K562 (cell line): ENCODE measurements at regions not wholly inside any gene's neighbourhood (a gene's known extent, or its start where the extent isn't known, plus 50 kb on each side); places are given as distances from the start of the nearest gene placed in this dataset.
"Not testable (repeated sequence)": the region's sequence is repeated elsewhere in the genome, so short reads cannot be mapped to it uniquely, and the experiment has no call there.

Experiments used
- ATAC-seq: fragments of 200-7000 bp; cut with Tn5 transposase; 3 replicates; pipeline ENCODE4 v1.9.1; 2020; ENCODE audit warnings: moderate library complexity
- BruUV-seq: library from RNA; stranded (reverse); fragments of 400-500 nt; replicated peaks from 2 replicates; lab custom pipeline; 2021; lab: Mats Ljungman, UMichigan
- CTCF ChIA-PET: fragments of 300-600 bp; formaldehyde crosslinking; extraction: SDS; loops from one replicate; lab custom pipeline; 2021; ENCODE audit warnings: low intra/inter-chr PET ratio; lab: Yijun Ruan, JAX
- POLR2A ChIA-PET: fragments of 300-600, 350-650 bp; sonication (Branson Sonifier 250); formaldehyde crosslinking; extraction: SDS; loops from one replicate; lab custom pipeline; 2021; ENCODE audit warnings: antibody characterized with exemption, inconsistent platforms; lab: Yijun Ruan, JAX
- DNase-seq, 4 experiments: peaks; one replicate each; pipeline versions ENCODE4 v3.0.0 to v3.0.0-alpha.2; 2011 to 2018; ENCODE audit warnings: low spot score in 3 of 4, mixed read lengths in 3 of 4; ENCODE audit errors: extremely low read depth in 1 of 4
- FAIRE-seq: peaks from 2 replicates; lab custom pipeline; 2011; peaks lifted over from hg19 to GRCh38; lab: Jason Lieb, UNC
- H2AFZ ChIP-seq: 2 replicates; pipeline ENCODE4 v1.6.0; 2011; ENCODE audit warnings: low read depth, low read length, control low read depth, inconsistent platforms
- H3K27ac ChIP-seq: fragments of 200-600 bp; 3 replicates; pipeline ENCODE4 v1.8.0; 2011; ENCODE audit warnings: low read depth, mild to moderate bottlenecking, control low read depth, inconsistent platforms, low read length, moderate library complexity, mixed read lengths; ENCODE audit errors: extremely low read depth
- H3K27me3 ChIP-seq, 2 experiments: fragments of 300-600 bp in 1 of 2; 2 replicates in 1 of 2; 3 replicates in 1 of 2; pipeline versions ENCODE4 v1.6.0 to v1.8.0; 2011; ENCODE audit warnings: inconsistent platforms in 2 of 2, low read length in 2 of 2, mild to moderate bottlenecking in 1 of 2, mixed read lengths in 1 of 2, moderate library complexity in 1 of 2; ENCODE audit not compliant: control insufficient read depth in 2 of 2, insufficient read depth in 2 of 2
- H3K36me3 ChIP-seq: fragments of 300-600 bp; 3 replicates; pipeline ENCODE4 v1.8.0; 2011; ENCODE audit warnings: mild to moderate bottlenecking, low read length, inconsistent platforms; ENCODE audit not compliant: control insufficient read depth, insufficient read depth
- H3K4me1 ChIP-seq, 2 experiments: fragments of 200-600 bp in 1 of 2; replicated peaks in 1 of 2; 2 replicates in 1 of 2; 3 replicates in 1 of 2; pipeline versions ENCODE4 v1.5.1 to v1.8.0; 2011; ENCODE audit warnings: inconsistent platforms in 2 of 2, low read length in 2 of 2, mild to moderate bottlenecking in 1 of 2, mixed read lengths in 1 of 2, moderate library complexity in 1 of 2; ENCODE audit not compliant: control insufficient read depth in 2 of 2, insufficient read depth in 2 of 2
- H3K4me2 ChIP-seq: 2 replicates; pipeline ENCODE4 v1.6.1; 2011; ENCODE audit warnings: low read length, control low read depth, inconsistent platforms, mixed read lengths; ENCODE audit not compliant: insufficient read depth
- H3K4me3 ChIP-seq: fragments of 200-600 bp; sonication (generic), shearing (Covaris generic); 2 replicates; pipeline ENCODE4 v1.5.1; 2016; ENCODE audit warnings: control low read depth, inconsistent platforms
- H3K79me2 ChIP-seq: fragments of 200-600 bp; 3 replicates; pipeline ENCODE4 v1.8.0; 2011; ENCODE audit warnings: low read length, inconsistent platforms; ENCODE audit not compliant: control insufficient read depth, insufficient read depth
- H3K9ac ChIP-seq, 2 experiments: 2 replicates each; pipeline versions ENCODE4 v1.6.0 to v1.6.1; 2011; ENCODE audit warnings: low read depth in 2 of 2, low read length in 2 of 2, control low read depth in 1 of 2, inconsistent platforms in 1 of 2, mild to moderate bottlenecking in 1 of 2, mixed read lengths in 1 of 2; ENCODE audit not compliant: insufficient read depth in 1 of 2
- H3K9me1 ChIP-seq: one replicate; pipeline ENCODE4 v1.6.0; 2011; ENCODE audit warnings: inconsistent platforms, mild to moderate bottlenecking, low read length, moderate library complexity; ENCODE audit not compliant: control insufficient read depth, insufficient read depth
- H3K9me3 ChIP-seq: replicated peaks from 2 replicates; pipeline ENCODE4 v1.5.1; 2011; ENCODE audit warnings: low read depth, low read length, inconsistent platforms; ENCODE audit not compliant: control insufficient read depth, insufficient read depth
- H4K20me1 ChIP-seq: replicated peaks from 2 replicates; pipeline ENCODE4 v1.6.1; 2011; ENCODE audit warnings: low read length, inconsistent platforms, mixed read lengths; ENCODE audit not compliant: control insufficient read depth, insufficient read depth
- ARID1B ChIP-seq: fragments of 450-650 bp; IDR thresholded peaks from 2 replicates; pipeline ENCODE4 v1.6.1; 2016; ENCODE audit warnings: antibody characterized with exemption, mild to moderate bottlenecking, inconsistent platforms
- CBFA2T2 ChIP-seq: fragments of 450-650 bp; conservative IDR thresholded peaks from 2 replicates; pipeline ENCODE4 v1.6.1; 2017; ENCODE audit warnings: mild to moderate bottlenecking
- CBFA2T3 ChIP-seq: fragments of 450-650 bp; IDR thresholded peaks from 2 replicates; pipeline ENCODE4 v1.6.1; 2017
- CTBP1 ChIP-seq: fragments of 450-650 bp; IDR thresholded peaks from 2 replicates; pipeline ENCODE4 v1.6.1; 2016; ENCODE audit warnings: borderline replicate concordance
- KDM1A ChIP-seq, 2 experiments: fragments of 450-650 bp; IDR thresholded peaks; 2 replicates each; pipeline ENCODE4 v1.6.1; 2016; ENCODE audit warnings: mild to moderate bottlenecking in 2 of 2
- MEIS2 ChIP-seq: fragments of 450-650 bp; IDR thresholded peaks from 2 replicates; pipeline ENCODE4 v1.6.1; 2014; ENCODE audit warnings: mild to moderate bottlenecking; ENCODE audit not compliant: partially characterized antibody
- NCOR1 ChIP-seq: fragments of 450-650 bp; IDR thresholded peaks from 2 replicates; pipeline ENCODE4 v1.6.1; 2016; ENCODE audit warnings: mild to moderate bottlenecking, moderate library complexity
- TEAD1 ChIP-seq, 2 experiments: fragments of 450-650 bp in 1 of 2; sonication (generic) in 1 of 2; formaldehyde crosslinking; IDR thresholded peaks; 2 replicates each; pipeline versions ENCODE4 v1.4.0 to v1.8.0; 2020 to 2022; ENCODE audit warnings: mild to moderate bottlenecking in 2 of 2, missing genetic modification reagents in 1 of 2
- TEAD4 ChIP-seq, 2 experiments: sonication (generic) in 1 of 2; formaldehyde crosslinking in 1 of 2; IDR thresholded peaks; 2 replicates each; pipeline versions ENCODE4 v1.6.1 to v1.8.0; 2012 to 2022; ENCODE audit warnings: borderline replicate concordance in 1 of 2, inconsistent platforms in 1 of 2, low read length in 1 of 2, mild to moderate bottlenecking in 1 of 2, missing genetic modification reagents in 1 of 2
- WGBS: fragments of 100-300 bp; shearing (Covaris generic); methylation state at CpG from one replicate; pipeline ENCODE4 v1.1.6; 2016; ENCODE audit warnings: low coverage, mixed read lengths; ENCODE audit not compliant: insufficient coverage; ENCODE audit errors: missing lambda C conversion rate; 5-methylcytosine and 5-hydroxymethylcytosine counted together
- in situ Hi-C: fragments of 300-500 bp; cut with MboI; formaldehyde crosslinking; loops from 4 replicates; pipeline ENCODE4 v1.15.0; 2018; ENCODE audit warnings: inconsistent platforms, mixed read lengths
- intact Hi-C: fragments of 100-400 bp; cut with micrococcal nuclease; formaldehyde crosslinking; loops from 2 replicates; pipeline ENCODE4 v1.14.2; 2022
- TF ChIP-seq, protein P1 (sequence below): sonication (generic); IDR thresholded peaks from 2 replicates; pipeline ENCODE4 v1.6.1; 2016
- TF ChIP-seq, protein P2 (sequence below): fragments of 200-800 bp; sonication (Bioruptor generic); IDR thresholded peaks from 2 replicates; pipeline ENCODE4 v1.6.1; 2017; ENCODE audit warnings: missing genetic modification characterization, missing compliant biosample characterization

DNA sequence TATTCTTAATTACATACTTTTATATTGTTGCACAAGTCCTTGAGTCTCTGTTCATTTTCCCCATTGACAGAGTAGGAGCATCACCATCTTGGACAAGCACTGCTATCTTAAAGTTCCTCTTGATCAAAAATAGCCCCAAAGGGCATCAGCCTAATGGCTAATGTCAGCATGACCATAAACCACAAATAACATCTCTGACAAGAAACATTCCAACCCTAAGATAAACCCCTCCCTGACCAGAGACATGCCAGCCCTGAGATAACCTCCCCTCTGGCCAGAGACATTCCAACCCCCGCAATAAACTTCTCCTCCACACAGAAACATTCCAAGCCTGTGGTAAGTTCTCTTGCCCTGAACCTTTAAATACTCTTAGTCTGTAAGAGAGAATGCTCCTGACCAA lies 293.7 kb downstream of the ANXA1 start:
- TF ChIP-seq TEAD4 (IDR thresholded peaks at IDR 0.05; ENCODE audit: low read length) (peak; percentile 74), KDM1A (IDR thresholded peaks at IDR 0.05) (0 out of 4 replicates have a peak, but pooled peaks of 1 of the 2 experiments have one; percentile 17), TEAD1 (CRISPR knock-in tag; IDR thresholded peaks at IDR 0.05) (peak in 1 of 2 experiments; percentile 84; a peak in 2 of 4 replicates), MEIS2 (peak; percentile 49), CBFA2T2 (peak; percentile 29), NCOR1 (peak; percentile 26; the same call in 1 of the 2 replicates), ARID1B (0 out of 2 replicates have a peak, but pooled peaks have one; percentile 22), CBFA2T3 (peak; percentile 50; the same call in 1 of the 2 replicates), CTBP1 (peak; percentile 15; the same call in 1 of the 2 replicates)
- FAIRE-seq; H3K9ac ChIP-seq; BruUV-seq; intact Hi-C loops; POLR2A ChIA-PET; H3K4me2 ChIP-seq; H3K79me2 ChIP-seq; CTCF ChIA-PET; H3K4me1 ChIP-seq; H3K27me3 ChIP-seq; H3K36me3 ChIP-seq; H4K20me1 ChIP-seq; ATAC-seq; H3K9me3 ChIP-seq; H3K4me3 ChIP-seq; H3K27ac ChIP-seq; H3K9me1 ChIP-seq; H2AFZ ChIP-seq; in situ Hi-C loops; TF ChIP-seq TEAD4 (CRISPR knock-in tag; IDR thresholded peaks at IDR 0.05; ENCODE audit: borderline replicate concordance): not testable (repeated sequence)
- TF ChIP-seq, protein P1, sequence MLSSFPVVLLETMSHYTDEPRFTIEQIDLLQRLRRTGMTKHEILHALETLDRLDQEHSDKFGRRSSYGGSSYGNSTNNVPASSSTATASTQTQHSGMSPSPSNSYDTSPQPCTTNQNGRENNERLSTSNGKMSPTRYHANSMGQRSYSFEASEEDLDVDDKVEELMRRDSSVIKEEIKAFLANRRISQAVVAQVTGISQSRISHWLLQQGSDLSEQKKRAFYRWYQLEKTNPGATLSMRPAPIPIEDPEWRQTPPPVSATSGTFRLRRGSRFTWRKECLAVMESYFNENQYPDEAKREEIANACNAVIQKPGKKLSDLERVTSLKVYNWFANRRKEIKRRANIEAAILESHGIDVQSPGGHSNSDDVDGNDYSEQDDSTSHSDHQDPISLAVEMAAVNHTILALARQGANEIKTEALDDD, result 0 out of 2 replicates have a peak, but pooled peaks have one; percentile 20
- TF ChIP-seq, protein P2, sequence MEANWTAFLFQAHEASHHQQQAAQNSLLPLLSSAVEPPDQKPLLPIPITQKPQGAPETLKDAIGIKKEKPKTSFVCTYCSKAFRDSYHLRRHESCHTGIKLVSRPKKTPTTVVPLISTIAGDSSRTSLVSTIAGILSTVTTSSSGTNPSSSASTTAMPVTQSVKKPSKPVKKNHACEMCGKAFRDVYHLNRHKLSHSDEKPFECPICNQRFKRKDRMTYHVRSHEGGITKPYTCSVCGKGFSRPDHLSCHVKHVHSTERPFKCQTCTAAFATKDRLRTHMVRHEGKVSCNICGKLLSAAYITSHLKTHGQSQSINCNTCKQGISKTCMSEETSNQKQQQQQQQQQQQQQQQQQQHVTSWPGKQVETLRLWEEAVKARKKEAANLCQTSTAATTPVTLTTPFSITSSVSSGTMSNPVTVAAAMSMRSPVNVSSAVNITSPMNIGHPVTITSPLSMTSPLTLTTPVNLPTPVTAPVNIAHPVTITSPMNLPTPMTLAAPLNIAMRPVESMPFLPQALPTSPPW (CRISPR knock-in tag), result peak; percentile 37; the same call in 1 of the 2 replicates
- peak in 1 of 4 experiments; percentile 42 for DNase-seq
- 0% methylated on average over 1 of the region's 1 CpG for WGBS
